ENCODE measurements at regions not wholly inside any gene's neighbourhood (a gene's known extent, or its start where the extent isn't known, plus 50 kb on each side); places are given as distances from the start of the nearest gene placed in this dataset.

DNA sequence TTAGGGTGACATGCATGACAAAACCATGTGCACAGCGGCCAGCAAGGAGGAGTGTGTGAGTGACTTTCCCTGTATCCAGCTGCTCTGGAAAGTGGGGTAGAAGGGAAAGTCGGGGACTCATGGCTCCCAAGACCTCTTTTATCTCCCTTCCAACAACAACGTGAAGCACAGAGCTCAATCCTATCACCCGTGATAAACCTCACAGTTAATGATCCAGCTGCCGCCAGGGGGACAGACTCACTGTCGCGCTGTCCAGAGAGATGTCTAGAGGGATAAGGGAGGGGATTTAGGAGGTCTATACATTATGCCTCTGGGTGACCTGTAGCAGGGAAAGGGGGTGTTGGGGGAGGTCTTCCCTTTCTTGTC, 84.0 kb upstream of the SMNDC1 start:
- H3K36me3 Mint-ChIP-seq = no peaks in the 10 kb centered on the region
- no peaks in the 10 kb centered on the region for H3K27me3 Mint-ChIP-seq
- peak overlapping the region; percentile 82 for H3K27ac Mint-ChIP-seq
- no peaks in the 10 kb centered on the region for H3K9me3 Mint-ChIP-seq
- peak overlapping the region; percentile 61 for H3K4me3 Mint-ChIP-seq
- peaks cover 26% of the 10 kb centered on the region for H3K4me1 Mint-ChIP-seq

DNA sequence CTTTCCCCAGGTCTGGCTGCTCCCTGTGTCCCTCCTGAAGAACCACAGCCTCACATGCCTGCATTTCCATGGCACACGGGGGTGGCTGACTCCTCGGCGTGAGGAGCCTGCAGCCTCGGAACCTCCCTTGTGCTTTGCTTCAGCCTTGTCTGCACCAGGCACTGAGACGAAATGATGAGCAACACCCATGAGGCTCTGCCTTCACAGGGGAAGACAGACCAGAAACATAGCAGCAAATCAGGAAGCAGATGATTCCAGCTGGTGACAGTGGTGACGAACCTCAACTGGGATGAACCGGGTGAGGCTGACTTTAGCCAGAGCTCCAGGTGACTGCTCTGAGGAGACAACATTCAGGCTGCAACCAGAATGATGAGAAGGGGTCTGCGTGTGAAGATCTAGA, 84.5 kb upstream of the SMNDC1 start:
- H3K4me1 Mint-ChIP-seq = peaks cover 28% of the 10 kb centered on the region

DNA sequence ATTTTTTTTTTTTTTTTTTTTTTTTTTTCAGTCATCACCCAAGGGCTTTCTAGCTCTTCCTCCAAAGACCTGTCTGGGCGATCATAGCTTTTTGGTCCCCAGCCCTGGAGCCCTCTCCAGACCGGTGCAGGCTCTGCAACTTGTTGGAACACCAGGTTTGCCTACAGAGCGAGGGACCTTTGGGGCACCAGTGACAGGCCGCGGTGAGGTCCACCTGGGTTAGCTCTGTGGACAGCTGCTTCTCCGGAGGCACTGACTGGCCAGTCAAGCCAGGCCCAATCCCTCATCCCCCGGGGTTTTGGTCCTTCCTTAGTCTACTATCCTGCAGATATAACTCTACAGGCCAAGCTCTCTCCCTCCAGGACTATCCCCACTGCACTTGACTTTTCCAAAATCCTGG, 86.8 kb upstream of the SMNDC1 start:
- Mint-ChIP-seq H3K4me3 (no peak overlapping the region), H3K27ac (no peak overlapping the region), H3K9me3 (no peaks in the 10 kb centered on the region), H3K36me3 (no peaks in the 10 kb centered on the region), H3K4me1 (peaks cover 28% of the 10 kb centered on the region), H3K27me3 (no peaks in the 10 kb centered on the region)

More for the DNA sequence above, 84.5 kb upstream of the SMNDC1 start:
- no peaks in the 10 kb centered on the region for H3K36me3 Mint-ChIP-seq
- no peak overlapping the region for H3K4me3 Mint-ChIP-seq
- no peaks in the 10 kb centered on the region for H3K9me3 Mint-ChIP-seq
- no peaks in the 10 kb centered on the region for H3K27me3 Mint-ChIP-seq
- no peak overlapping the region for H3K27ac Mint-ChIP-seq

DNA sequence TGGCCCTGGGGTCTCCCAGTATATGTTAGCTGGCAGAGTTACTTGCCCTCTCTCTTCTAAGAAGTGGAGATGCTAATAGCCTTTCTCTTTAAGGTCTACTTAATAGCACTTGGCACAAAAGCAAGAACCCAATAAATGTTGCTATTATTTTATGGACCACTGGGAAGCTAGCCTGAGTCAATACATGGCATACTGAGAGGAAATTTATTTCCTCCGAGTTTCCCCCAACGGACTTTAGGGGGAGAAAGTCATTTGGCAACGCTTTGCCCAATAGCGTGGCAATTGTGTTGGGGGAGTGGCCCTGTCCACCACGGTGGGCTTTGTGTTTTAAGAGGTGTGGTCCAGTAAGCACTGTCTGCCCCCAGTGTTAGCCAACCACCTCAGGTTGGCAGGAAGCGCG, 87.4 kb upstream of the SMNDC1 start:
- H3K27me3 Mint-ChIP-seq = no peaks in the 10 kb centered on the region

DNA sequence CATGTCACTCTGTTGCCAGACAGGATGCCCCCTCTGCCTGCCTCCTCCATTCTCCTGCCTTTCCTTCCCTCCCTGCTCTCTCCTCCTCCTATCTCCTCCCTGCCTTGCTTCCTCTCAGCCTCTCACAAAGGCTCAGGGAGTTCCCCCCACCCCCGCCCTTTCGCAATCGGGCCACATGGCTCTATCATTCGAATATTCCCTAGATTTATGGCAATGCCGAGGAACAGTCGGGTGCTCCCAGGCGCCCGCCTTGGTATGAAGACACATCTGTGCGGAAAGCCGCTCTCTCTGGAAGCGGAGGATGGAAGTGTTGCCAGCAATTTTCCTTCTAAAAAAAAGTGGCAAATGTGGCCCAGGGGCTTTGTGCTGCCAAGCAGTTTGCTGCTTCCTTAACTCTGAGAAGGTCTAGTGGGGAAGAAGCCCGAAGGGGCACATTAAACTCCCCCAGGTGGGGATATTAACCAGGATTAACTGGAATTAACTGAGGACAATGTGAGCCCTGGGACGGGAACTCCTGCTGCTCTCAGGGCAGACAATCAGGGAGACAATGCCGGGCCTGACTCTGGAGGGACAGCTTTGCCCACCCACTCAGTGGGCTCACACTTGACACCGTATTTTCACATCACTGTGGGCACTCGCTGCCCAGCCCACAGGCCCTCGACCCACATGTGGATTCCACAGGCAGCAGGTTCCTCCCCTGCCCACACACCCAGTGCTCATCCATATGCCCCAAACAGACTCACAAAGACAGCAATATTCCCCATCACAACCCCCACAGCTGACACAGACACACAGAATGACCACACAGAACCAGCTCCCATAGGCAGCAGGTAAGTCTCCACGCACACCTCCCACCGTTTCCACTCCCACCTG, 88.4 kb upstream of the SMNDC1 start:
- peaks cover 16% of the 10 kb centered on the region for H3K4me1 Mint-ChIP-seq
- no peaks in the 10 kb centered on the region for H3K9me3 Mint-ChIP-seq
- H3K27me3 Mint-ChIP-seq = no peaks in the 10 kb centered on the region
- H3K27ac Mint-ChIP-seq = peak overlapping the region; percentile 30
- H3K36me3 Mint-ChIP-seq = no peaks in the 10 kb centered on the region
- no peak overlapping the region for H3K4me3 Mint-ChIP-seq

More for the DNA sequence above, 87.4 kb upstream of the SMNDC1 start:
- Mint-ChIP-seq H3K4me3 (no peak overlapping the region), H3K36me3 (no peaks in the 10 kb centered on the region), H3K4me1 (peaks cover 26% of the 10 kb centered on the region), H3K27ac (no peak overlapping the region), H3K9me3 (no peaks in the 10 kb centered on the region)

DNA sequence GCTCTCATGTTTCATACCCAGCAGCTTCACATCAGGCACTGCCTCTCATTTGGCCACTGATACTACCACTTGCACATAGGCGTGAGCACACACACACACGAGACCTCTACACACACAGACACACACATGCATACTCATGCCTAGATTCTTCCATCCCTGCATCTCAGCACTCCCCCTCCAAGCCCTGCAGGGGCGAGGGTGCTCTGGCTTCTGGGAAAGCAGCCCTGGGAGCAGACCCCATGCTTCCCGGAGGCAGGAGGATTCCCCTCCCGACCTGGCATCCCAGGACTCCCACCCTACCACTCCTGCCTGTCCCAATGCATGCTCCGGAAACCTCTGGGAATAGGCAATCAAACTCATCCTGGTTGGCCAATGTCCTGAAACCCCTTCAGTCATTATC, 89.1 kb upstream of the SMNDC1 start:
- peaks cover 9% of the 10 kb centered on the region for H3K4me1 Mint-ChIP-seq
- peak overlapping the region; percentile 52 for H3K27ac Mint-ChIP-seq
- H3K4me3 Mint-ChIP-seq = no peak overlapping the region
- H3K36me3 Mint-ChIP-seq = no peaks in the 10 kb centered on the region
- no peaks in the 10 kb centered on the region for H3K9me3 Mint-ChIP-seq
- no peaks in the 10 kb centered on the region for H3K27me3 Mint-ChIP-seq

DNA sequence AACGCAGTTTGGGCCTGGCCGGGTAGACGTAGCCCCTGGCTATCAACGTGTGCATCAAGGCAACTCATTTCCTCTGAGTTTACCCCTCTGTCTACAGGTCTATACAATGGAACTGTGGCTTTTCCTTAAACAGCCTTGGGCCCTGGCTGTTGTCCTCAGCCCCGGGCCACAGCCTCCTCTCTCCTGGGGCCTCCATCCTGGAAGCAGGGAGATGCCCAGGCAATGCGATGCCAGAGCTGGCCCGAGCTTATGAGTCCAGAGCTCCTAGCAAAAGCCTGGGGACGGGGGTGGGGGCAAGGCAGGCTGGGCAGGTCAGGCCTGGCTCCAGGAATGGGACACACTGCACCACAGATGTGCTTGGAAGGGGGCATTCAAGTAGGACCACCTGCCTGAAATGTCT, 89.6 kb upstream of the SMNDC1 start:
- H3K9me3 Mint-ChIP-seq = no peaks in the 10 kb centered on the region

DNA sequence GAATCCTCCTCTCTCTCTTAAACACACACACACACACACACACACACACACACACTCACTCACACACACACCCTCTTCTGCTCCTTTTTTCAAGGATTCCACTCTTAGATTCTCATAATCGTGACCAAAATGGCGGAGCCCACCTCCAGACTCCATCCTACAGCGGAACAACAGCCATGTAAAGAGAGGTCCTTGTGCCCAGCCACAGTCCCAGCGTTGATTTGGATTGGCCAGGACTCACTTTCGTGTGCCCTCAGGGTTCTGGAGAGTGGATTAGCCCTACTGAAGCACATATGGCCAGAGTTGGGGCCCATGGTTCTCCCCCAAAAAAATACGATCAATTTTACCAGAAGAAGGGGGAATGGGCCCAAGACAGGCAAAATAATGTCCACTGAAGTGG, 90.2 kb upstream of the SMNDC1 start:
- Mint-ChIP-seq H3K36me3 (no peaks in the 10 kb centered on the region), H3K4me3 (no peak overlapping the region), H3K27ac (no peak overlapping the region), H3K27me3 (no peaks in the 10 kb centered on the region), H3K4me1 (peaks cover 3% of the 10 kb centered on the region), H3K9me3 (no peaks in the 10 kb centered on the region)

More for the DNA sequence above, 89.6 kb upstream of the SMNDC1 start:
- no peak overlapping the region for H3K27ac Mint-ChIP-seq
- no peaks in the 10 kb centered on the region for H3K36me3 Mint-ChIP-seq
- peaks cover 4% of the 10 kb centered on the region for H3K4me1 Mint-ChIP-seq
- no peak overlapping the region for H3K4me3 Mint-ChIP-seq
- no peaks in the 10 kb centered on the region for H3K27me3 Mint-ChIP-seq

DNA sequence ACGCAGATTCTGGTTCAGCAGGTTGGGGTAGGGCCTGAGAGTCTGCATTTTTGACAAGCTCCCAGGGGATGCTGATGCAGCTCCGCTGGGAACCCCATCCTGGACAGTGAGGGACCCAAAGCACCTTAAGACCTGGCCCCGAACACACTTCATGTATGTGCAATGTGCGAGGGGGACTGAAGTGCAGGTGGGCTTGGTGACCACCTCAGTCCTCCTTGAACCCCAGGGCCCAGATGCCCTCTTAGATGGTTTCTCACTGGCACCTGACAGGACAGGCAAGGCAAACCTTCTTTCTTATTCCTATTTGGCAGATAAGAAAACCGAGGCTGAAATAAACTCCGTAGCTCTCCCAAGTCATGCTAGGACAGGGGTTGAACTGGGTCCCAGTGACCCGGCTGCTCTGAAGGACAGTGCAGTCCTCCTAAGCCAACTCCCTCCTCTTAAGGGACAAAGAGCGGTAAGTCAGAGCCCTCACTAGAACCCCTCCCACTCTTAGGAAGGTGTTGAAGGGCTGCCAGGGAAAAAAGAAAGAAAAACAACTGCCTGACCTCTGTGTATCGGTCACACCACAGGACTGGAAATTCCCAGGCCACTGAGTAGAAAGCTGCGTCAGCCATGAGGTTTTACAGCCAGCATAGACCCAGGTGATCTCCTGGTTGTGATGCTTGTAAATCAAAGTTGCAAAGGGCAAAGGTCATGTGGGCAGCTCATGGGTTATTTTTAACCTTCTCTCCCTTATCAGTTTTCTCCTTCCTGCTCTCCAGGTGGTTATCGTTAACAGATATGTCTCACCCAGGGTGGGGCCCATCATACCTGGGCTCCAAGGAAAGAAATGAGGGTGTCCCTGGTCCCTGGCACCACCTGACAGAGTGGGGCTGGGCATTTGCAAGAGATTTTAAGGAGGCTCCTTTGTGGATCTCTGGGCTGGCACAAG, 90.9 kb upstream of the SMNDC1 start:
- Mint-ChIP-seq H3K27ac (no peak overlapping the region), H3K9me3 (no peaks in the 10 kb centered on the region), H3K27me3 (no peaks in the 10 kb centered on the region), H3K4me1 (peaks cover 3% of the 10 kb centered on the region), H3K36me3 (no peaks in the 10 kb centered on the region), H3K4me3 (no peak overlapping the region)

DNA sequence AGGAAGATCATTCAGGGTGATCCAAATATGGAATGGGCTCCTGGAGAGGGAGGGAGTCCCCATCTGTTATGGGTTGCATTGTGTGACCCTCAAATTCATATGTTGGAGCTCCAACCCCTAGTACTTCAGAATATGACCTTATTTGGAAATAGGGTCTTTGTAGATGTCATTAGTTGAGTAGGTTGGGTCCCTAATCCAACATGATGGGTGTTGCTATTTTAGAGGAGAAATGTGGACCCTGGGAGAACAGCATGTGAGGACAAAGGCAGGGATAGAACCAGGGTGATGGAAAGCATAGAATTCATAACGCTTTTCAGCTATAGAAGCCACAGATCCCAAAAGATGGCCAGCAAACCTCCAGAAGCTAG, 91.5 kb upstream of the SMNDC1 start:
- Mint-ChIP-seq H3K9me3 (no peaks in the 10 kb centered on the region), H3K4me1 (peaks cover 3% of the 10 kb centered on the region), H3K36me3 (no peaks in the 10 kb centered on the region), H3K27ac (no peak overlapping the region), H3K27me3 (no peaks in the 10 kb centered on the region), H3K4me3 (no peak overlapping the region)

DNA sequence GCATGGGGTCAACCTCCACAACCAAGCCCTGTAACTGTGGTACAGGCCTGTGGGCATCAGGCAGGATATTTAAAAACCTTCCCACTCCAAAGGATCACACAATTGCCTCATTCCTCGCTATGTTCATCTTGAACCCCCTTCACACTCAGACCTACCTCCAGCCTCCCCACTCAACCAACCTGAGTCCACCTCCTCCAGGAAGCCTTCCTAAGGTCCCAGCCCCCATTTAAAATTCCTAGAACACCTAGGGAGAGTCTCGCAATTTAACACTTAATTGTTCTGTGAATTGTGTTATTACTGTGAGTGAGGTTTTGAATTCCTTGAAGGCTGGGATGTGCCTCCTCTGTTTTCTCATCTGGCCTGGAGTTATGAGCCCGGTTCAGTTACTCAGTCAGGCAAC, 93.1 kb upstream of the SMNDC1 start:
- H3K27ac Mint-ChIP-seq = peak overlapping the region; percentile 31
- H3K4me1 Mint-ChIP-seq = peaks cover 3% of the 10 kb centered on the region
- no peaks in the 10 kb centered on the region for H3K27me3 Mint-ChIP-seq
- no peak overlapping the region for H3K4me3 Mint-ChIP-seq
- no peaks in the 10 kb centered on the region for H3K9me3 Mint-ChIP-seq
- H3K36me3 Mint-ChIP-seq = no peaks in the 10 kb centered on the region

DNA sequence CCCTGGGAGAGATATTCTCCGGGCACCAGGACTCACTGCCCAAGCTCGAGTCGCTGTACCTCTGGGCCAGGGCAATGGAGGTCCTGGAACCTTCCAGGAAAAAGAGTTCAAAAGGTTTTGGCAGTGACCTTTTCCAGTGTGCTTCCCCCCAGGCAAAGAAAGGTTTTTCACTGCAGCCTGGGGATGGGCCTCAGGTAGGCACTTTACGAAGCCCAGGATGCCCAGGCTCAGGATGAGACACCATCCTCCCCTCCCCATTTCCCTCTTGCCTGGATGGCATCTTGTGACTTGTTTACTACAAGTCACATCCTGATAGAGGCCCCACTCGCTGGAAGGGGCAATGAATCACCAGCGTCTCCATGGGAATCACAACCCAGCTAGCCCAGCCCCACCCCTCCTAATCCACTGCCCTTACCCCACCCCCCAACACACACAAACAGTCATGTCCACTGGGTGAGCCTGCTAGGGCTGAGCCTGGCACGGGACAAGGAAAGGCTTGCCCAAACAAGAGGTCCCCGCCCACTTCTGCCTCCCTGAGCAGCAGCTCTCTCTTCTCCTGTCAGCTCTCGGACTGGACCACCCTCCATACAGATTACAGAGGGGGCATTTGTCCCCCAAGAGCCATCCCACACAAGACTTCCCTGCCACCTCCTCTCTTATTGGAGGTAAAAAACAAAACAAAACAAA, 93.8 kb upstream of the SMNDC1 start:
- H3K9me3 Mint-ChIP-seq = no peaks in the 10 kb centered on the region
- H3K4me3 Mint-ChIP-seq = no peak overlapping the region
- H3K27ac Mint-ChIP-seq = no peak overlapping the region
- H3K4me1 Mint-ChIP-seq = peaks cover 3% of the 10 kb centered on the region
- H3K27me3 Mint-ChIP-seq = no peaks in the 10 kb centered on the region
- H3K36me3 Mint-ChIP-seq = no peaks in the 10 kb centered on the region

DNA sequence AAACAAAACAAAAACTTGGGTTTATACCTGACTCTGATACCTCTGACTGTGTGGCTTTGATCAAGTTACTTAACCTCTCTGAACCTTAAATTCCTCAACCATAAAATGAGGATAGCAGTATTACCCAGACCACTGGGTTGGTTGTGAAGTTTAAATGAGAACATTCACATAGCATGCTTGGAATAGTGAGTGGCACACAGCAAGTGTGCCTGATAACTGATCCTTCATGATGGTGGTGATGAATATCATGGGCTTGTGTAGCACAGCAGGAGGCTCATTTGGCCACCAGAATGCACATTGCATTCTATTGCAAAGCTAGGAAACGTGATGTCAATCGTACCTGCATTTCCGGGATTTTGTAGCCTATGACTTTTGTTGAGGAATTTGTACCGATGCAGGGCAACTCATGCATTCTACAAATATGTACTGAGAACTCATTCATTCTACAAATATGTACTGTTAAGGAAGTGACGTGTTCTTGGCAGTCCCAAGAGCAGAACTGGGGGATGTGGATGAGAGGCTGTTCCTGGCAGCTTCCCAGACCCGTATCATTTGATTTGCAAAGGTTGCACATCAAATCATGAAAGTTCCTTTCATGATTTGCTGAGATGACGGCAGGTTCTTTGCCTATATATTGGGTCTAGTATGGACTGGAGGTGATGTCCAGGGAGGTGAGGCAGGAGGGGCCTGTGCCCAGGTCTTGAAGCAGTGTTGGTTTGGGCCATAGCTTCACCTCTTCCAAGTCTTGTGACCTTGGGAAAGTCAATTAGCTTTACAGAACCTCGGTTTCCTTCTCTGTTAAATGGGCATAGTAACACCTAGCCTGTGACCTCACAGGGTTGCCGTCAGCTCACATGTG, 94.6 kb upstream of the SMNDC1 start:
- no peak overlapping the region for H3K4me3 Mint-ChIP-seq
- no peak overlapping the region for H3K27ac Mint-ChIP-seq
- H3K27me3 Mint-ChIP-seq = no peaks in the 10 kb centered on the region
- H3K4me1 Mint-ChIP-seq = no peaks in the 10 kb centered on the region
- H3K9me3 Mint-ChIP-seq = no peaks in the 10 kb centered on the region
- no peaks in the 10 kb centered on the region for H3K36me3 Mint-ChIP-seq

DNA sequence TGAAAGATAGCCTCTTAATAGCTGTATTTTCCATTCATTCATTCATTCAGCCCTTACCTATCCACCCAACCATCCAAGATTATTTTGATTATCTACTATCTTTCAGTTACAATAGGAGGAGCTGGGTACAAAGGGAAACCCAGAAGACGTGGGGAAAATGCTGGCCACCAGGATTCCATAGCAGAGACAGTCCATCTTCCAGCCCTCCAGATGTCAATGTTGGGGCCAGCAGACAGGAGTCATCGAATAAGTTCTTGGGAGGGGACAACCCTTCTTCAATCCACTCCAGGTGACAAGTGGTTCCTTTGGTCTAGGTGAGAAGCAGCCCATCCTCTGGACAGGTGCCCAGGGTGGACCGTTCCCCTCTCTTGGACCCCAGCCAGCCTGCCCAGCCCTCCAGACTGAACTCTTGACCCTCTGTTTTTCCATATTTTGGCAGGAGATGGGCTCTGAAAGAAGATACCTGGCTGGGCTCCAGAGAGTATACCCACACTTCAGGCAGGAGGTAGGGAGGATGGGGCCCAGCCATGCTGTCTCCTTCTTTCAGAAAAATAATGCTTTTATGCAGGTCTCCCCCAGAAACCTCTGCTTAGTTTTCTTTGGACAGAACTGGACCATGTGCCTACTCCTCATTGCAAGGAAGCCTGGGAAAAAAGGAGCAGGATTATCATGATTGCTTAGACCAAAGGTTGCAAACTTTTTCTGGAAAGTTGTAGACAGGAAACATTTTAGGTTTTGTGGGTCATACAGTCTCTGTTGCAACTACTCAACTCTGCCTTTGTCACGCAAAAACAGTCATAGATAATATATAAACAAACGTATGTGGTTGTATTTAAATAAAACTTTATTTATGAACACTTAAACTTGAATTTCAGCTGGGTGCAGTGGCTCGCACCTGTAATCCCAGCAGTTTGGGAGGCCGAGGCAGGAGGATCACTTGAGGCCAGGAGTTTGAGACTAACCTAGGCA, 95.5 kb upstream of the SMNDC1 start:
- no peaks in the 10 kb centered on the region for H3K4me1 Mint-ChIP-seq
- no peaks in the 10 kb centered on the region for H3K36me3 Mint-ChIP-seq
- no peaks in the 10 kb centered on the region for H3K9me3 Mint-ChIP-seq
- H3K27me3 Mint-ChIP-seq = no peaks in the 10 kb centered on the region
- no peak overlapping the region for H3K4me3 Mint-ChIP-seq
- no peak overlapping the region for H3K27ac Mint-ChIP-seq
